ENCODE measurements at regions not wholly inside any gene's neighbourhood (a gene's known extent, or its start where the extent isn't known, plus 50 kb on each side); places are given as distances from the start of the nearest gene placed in this dataset.

DNA sequence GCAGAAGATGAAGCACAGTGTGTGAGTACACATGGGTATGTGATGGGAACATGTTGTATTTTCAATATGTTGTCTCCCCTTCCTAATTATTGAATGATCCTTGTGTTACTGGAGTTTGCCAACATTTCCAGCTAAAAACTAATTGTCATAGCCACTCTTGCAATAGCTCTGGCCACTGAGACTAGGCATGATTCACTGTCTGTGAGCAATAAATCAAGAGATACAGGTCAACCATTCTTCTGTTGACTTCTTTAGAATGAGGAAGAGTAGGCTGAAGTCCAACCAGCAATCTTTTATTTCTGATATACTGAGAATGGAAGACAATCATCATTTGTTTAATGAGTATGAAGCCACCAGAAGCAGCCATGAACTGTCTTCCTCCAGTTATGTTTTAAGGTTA is 413.9 kb downstream of the SLITRK5 start:
- H3K4me1 Mint-ChIP-seq (ENCODE audit: low read depth, unreplicated experiment): no peaks in the 10 kb centered on the region
- H3K36me3 Mint-ChIP-seq (ENCODE audit: unreplicated experiment): no peaks in the 10 kb centered on the region
- TF ChIP-seq, protein P1, sequence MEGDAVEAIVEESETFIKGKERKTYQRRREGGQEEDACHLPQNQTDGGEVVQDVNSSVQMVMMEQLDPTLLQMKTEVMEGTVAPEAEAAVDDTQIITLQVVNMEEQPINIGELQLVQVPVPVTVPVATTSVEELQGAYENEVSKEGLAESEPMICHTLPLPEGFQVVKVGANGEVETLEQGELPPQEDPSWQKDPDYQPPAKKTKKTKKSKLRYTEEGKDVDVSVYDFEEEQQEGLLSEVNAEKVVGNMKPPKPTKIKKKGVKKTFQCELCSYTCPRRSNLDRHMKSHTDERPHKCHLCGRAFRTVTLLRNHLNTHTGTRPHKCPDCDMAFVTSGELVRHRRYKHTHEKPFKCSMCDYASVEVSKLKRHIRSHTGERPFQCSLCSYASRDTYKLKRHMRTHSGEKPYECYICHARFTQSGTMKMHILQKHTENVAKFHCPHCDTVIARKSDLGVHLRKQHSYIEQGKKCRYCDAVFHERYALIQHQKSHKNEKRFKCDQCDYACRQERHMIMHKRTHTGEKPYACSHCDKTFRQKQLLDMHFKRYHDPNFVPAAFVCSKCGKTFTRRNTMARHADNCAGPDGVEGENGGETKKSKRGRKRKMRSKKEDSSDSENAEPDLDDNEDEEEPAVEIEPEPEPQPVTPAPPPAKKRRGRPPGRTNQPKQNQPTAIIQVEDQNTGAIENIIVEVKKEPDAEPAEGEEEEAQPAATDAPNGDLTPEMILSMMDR (IDR thresholded peaks at IDR 0.05; ENCODE audit: partially characterized antibody, unreplicated experiment): no peak
- no peak overlapping the region for H3K4me3 Mint-ChIP-seq (ENCODE audit: unreplicated experiment)
- no peak for DNase-seq
- H3K27ac Mint-ChIP-seq (ENCODE audit: unreplicated experiment): no peak overlapping the region
- H3K9me3 Mint-ChIP-seq (ENCODE audit: unreplicated experiment): no peaks in the 10 kb centered on the region
- H3K27me3 Mint-ChIP-seq (ENCODE audit: unreplicated experiment): no peaks in the 10 kb centered on the region

DNA sequence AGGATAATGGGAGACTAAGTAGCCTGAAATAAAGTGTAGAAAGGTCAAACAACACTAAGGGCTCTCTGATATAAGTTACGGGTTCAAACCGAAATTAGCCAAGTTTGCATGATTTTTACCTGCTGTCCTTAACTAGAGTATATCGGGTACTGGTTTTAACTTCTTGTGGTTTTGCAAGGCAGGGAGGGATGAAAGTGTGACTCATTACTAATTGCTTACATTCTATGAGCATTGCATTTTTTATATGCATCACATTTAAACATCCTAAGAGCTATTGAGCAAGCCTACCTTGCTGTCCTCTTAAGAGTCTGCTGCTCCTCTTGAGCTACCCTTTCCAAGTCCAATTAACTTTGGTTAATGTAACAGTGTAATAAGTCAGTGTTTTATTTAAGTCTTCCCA is 415.4 kb downstream of the SLITRK5 start:
- H3K4me1 Mint-ChIP-seq (ENCODE audit: low read depth, unreplicated experiment): no peaks in the 10 kb centered on the region
- H3K27me3 Mint-ChIP-seq (ENCODE audit: unreplicated experiment): no peaks in the 10 kb centered on the region
- peaks cover 2% of the 10 kb centered on the region for H3K9me3 Mint-ChIP-seq (ENCODE audit: unreplicated experiment)
- no peak overlapping the region for H3K27ac Mint-ChIP-seq (ENCODE audit: unreplicated experiment)
- H3K36me3 Mint-ChIP-seq (ENCODE audit: unreplicated experiment): no peaks in the 10 kb centered on the region
- DNase-seq: no peak
- TF ChIP-seq, protein P1 (IDR thresholded peaks at IDR 0.05; ENCODE audit: partially characterized antibody, unreplicated experiment): no peak
- no peak overlapping the region for H3K4me3 Mint-ChIP-seq (ENCODE audit: unreplicated experiment)

DNA sequence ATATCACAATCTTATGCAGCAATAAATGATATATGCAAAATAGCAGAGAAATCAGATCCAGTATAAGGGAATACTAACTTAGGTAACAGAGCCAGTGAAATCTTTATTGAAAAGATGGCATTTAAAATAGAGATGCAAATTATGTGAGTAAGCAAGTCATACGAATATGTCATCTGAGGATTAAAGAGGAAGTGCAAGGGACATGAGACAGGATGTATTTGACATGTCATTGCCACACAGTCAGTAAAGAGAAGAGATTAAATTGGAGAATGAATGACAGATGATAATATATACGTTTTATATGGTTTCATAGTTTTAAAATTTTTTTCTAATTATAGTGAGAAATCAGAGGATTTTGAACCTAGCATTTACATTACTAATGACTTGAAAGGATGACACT is 426.4 kb downstream of the SLITRK5 start:
- TF ChIP-seq, protein P1 (IDR thresholded peaks at IDR 0.05; ENCODE audit: partially characterized antibody, unreplicated experiment): no peak
- Mint-ChIP-seq H3K4me3 (ENCODE audit: unreplicated experiment) (no peak overlapping the region), H3K27me3 (ENCODE audit: unreplicated experiment) (no peaks in the 10 kb centered on the region), H3K9me3 (ENCODE audit: unreplicated experiment) (no peaks in the 10 kb centered on the region), H3K27ac (ENCODE audit: unreplicated experiment) (no peak overlapping the region), H3K36me3 (ENCODE audit: unreplicated experiment) (no peaks in the 10 kb centered on the region), H3K4me1 (ENCODE audit: low read depth, unreplicated experiment) (no peaks in the 10 kb centered on the region)
- no peak for DNase-seq

DNA sequence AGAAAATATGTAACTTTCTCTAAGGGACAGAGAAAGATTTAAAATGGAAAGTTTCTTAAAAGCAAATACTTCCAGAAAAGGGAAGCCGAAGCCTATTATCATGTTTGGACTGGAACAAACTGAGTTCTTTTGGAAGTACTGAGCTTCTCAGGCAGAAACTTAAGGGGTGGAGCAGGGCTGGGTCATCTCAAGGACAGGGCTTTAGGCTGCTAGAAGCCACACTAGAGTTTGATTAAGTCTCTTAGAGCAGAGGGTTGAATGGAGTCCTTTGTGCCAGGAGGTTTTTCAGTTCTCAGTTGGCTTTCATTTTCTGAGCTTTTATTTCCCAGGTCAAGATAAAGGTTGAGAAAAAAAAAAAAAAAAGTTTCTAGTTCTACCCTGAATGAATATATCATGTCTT is 432.7 kb downstream of the SLITRK5 start:
- Mint-ChIP-seq H3K4me1 (ENCODE audit: low read depth, unreplicated experiment) (no peaks in the 10 kb centered on the region), H3K9me3 (ENCODE audit: unreplicated experiment) (no peaks in the 10 kb centered on the region), H3K27ac (ENCODE audit: unreplicated experiment) (no peak overlapping the region), H3K36me3 (ENCODE audit: unreplicated experiment) (no peaks in the 10 kb centered on the region), H3K27me3 (ENCODE audit: unreplicated experiment) (no peaks in the 10 kb centered on the region), H3K4me3 (ENCODE audit: unreplicated experiment) (no peak overlapping the region)
- TF ChIP-seq, protein P1 (IDR thresholded peaks at IDR 0.05; ENCODE audit: partially characterized antibody, unreplicated experiment): no peak
- DNase-seq: no peak

DNA sequence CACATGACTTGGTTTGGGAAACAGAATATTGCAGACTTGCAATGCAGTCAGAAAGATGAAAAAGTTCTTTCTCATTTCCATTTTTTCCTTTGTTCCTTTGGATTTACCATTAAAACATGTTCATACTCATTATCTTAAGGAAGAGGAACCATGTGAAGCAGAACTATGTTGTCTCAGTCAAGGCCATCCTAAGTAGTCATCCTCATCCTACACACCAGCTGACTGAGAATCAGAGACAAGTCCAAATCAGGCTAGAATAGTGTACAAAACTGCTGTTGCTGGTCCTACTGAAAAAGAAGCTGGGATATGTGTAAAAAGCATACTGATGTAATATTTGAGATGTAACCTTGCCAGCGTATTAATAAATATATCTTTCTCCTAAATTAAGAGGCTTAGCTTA is 433.4 kb downstream of the SLITRK5 start:
- no peak for DNase-seq
- no peak overlapping the region for H3K27ac Mint-ChIP-seq (ENCODE audit: unreplicated experiment)
- H3K27me3 Mint-ChIP-seq (ENCODE audit: unreplicated experiment): no peaks in the 10 kb centered on the region
- TF ChIP-seq, protein P1 (IDR thresholded peaks at IDR 0.05; ENCODE audit: partially characterized antibody, unreplicated experiment): no peak
- no peak overlapping the region for H3K4me3 Mint-ChIP-seq (ENCODE audit: unreplicated experiment)
- no peaks in the 10 kb centered on the region for H3K36me3 Mint-ChIP-seq (ENCODE audit: unreplicated experiment)
- no peaks in the 10 kb centered on the region for H3K4me1 Mint-ChIP-seq (ENCODE audit: low read depth, unreplicated experiment)
- no peaks in the 10 kb centered on the region for H3K9me3 Mint-ChIP-seq (ENCODE audit: unreplicated experiment)
